ENCODE measurements at regions not wholly inside any gene's neighbourhood (a gene's known extent, or its start where the extent isn't known, plus 50 kb on each side); places are given as distances from the start of the nearest gene placed in this dataset.

DNA sequence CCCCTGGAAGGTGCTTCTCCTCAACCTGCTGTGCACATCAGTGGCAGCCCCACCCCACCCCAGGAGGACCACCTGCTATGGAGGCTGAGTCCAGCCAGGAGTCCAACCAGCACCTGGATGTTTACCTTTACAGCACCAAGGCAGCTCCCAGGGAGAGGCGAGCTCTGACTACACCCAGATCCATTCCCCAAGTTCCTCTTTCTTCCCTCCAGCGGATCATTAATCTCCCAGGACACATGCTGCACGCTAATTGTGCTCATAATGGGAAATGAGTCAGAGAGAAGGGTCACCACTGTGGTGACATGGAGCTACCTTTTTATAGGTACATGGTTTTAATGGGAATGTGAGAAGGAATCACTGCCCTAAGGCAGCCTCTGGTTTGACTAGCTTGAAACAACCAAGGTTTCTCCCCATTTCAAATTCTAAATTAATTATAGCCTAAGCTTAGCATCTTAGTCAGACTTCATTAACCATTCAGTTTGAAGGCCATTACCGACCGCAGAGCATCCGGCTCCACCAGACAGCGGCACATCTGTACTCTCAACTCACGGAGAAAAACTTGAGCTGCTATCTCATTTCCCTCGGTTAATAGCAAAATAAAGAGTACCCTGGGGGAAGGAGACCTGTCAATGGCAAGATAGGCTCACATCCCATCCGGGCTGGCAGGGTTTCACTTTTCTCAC is 173.1 kb upstream of the GALNT2 start (continued):
- TF ChIP-seq, protein P1, sequence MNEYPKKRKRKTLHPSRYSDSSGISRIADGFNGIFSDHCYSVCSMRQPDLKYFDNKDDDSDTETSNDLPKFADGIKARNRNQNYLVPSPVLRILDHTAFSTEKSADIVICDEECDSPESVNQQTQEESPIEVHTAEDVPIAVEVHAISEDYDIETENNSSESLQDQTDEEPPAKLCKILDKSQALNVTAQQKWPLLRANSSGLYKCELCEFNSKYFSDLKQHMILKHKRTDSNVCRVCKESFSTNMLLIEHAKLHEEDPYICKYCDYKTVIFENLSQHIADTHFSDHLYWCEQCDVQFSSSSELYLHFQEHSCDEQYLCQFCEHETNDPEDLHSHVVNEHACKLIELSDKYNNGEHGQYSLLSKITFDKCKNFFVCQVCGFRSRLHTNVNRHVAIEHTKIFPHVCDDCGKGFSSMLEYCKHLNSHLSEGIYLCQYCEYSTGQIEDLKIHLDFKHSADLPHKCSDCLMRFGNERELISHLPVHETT (tag by site-specific recombination; IDR thresholded peaks at IDR 0.05), result peak; percentile 96
- TF ChIP-seq ZNF561 (tag by site-specific recombination; IDR thresholded peaks at IDR 0.05; ENCODE audit: borderline replicate concordance) (0 out of 2 replicates have a peak, but pooled peaks have one; percentile 37), ZNF701 (tag by site-specific recombination; IDR thresholded peaks at IDR 0.05) (no peak), SP7 (tag by site-specific recombination; IDR thresholded peaks at IDR 0.05) (peak; percentile 100), ZEB2 (tag by site-specific recombination; IDR thresholded peaks at IDR 0.05) (peak; percentile 89), GFI1B (tag by site-specific recombination; IDR thresholded peaks at IDR 0.05) (peak; percentile 98), ZSCAN23 (tag by site-specific recombination; IDR thresholded peaks at IDR 0.05) (peak; percentile 67; the same call in 1 of the 2 replicates), ZNF623 (tag by site-specific recombination; IDR thresholded peaks at IDR 0.05) (0 out of 2 replicates have a peak, but pooled peaks have one; percentile 10), ZNF571 (tag by site-specific recombination; IDR thresholded peaks at IDR 0.05) (no peak), KLF9 (tag by site-specific recombination; IDR thresholded peaks at IDR 0.05; ENCODE audit: low read depth) (peak; percentile 44; the same call in 1 of the 2 replicates), ZNF791 (tag by site-specific recombination; IDR thresholded peaks at IDR 0.05) (no peak), ZNF664 (tag by site-specific recombination; IDR thresholded peaks at IDR 0.05) (no peak; the same call in 1 of the 2 replicates), ZNF394 (tag by site-specific recombination; IDR thresholded peaks at IDR 0.05; ENCODE audit: borderline replicate concordance) (peak; percentile 90), ZXDB (tag by site-specific recombination; IDR thresholded peaks at IDR 0.05) (peak; percentile 81), SCRT1 (tag by site-specific recombination; IDR thresholded peaks at IDR 0.05; ENCODE audit: borderline replicate concordance) (peak; percentile 82), ZNF510 (tag by site-specific recombination; IDR thresholded peaks at IDR 0.05; ENCODE audit: insufficient replicate concordance) (no peak), SP2 (tag by site-specific recombination; IDR thresholded peaks at IDR 0.05) (peak; percentile 53), GLI2 (tag by site-specific recombination; IDR thresholded peaks at IDR 0.05; ENCODE audit: borderline replicate concordance, low read depth) (peak; percentile 87)
- TF ChIP-seq, protein P2, sequence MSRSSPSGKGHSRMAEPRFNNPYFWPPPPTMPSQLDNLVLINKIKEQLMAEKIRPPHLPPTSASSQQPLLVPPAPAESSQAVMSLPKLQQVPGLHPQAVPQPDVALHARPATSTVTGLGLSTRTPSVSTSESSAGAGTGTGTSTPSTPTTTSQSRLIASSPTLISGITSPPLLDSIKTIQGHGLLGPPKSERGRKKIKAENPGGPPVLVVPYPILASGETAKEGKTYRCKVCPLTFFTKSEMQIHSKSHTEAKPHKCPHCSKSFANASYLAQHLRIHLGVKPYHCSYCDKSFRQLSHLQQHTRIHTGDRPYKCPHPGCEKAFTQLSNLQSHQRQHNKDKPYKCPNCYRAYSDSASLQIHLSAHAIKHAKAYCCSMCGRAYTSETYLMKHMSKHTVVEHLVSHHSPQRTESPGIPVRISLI (tag by site-specific recombination; IDR thresholded peaks at IDR 0.05), result peak; percentile 91
- TF ChIP-seq, protein P3, sequence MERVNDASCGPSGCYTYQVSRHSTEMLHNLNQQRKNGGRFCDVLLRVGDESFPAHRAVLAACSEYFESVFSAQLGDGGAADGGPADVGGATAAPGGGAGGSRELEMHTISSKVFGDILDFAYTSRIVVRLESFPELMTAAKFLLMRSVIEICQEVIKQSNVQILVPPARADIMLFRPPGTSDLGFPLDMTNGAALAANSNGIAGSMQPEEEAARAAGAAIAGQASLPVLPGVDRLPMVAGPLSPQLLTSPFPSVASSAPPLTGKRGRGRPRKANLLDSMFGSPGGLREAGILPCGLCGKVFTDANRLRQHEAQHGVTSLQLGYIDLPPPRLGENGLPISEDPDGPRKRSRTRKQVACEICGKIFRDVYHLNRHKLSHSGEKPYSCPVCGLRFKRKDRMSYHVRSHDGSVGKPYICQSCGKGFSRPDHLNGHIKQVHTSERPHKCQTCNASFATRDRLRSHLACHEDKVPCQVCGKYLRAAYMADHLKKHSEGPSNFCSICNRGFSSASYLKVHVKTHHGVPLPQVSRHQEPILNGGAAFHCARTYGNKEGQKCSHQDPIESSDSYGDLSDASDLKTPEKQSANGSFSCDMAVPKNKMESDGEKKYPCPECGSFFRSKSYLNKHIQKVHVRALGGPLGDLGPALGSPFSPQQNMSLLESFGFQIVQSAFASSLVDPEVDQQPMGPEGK (tag by site-specific recombination; IDR thresholded peaks at IDR 0.05), result peak; percentile 71
- TF ChIP-seq, protein P4, sequence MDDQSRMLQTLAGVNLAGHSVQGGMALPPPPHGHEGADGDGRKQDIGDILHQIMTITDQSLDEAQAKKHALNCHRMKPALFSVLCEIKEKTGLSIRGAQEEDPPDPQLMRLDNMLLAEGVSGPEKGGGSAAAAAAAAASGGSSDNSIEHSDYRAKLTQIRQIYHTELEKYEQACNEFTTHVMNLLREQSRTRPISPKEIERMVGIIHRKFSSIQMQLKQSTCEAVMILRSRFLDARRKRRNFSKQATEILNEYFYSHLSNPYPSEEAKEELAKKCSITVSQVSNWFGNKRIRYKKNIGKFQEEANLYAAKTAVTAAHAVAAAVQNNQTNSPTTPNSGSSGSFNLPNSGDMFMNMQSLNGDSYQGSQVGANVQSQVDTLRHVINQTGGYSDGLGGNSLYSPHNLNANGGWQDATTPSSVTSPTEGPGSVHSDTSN (CRISPR knock-in tag; IDR thresholded peaks at IDR 0.05), result peak; percentile 60; the same call in 1 of the 2 replicates
- TF ChIP-seq, protein P5, sequence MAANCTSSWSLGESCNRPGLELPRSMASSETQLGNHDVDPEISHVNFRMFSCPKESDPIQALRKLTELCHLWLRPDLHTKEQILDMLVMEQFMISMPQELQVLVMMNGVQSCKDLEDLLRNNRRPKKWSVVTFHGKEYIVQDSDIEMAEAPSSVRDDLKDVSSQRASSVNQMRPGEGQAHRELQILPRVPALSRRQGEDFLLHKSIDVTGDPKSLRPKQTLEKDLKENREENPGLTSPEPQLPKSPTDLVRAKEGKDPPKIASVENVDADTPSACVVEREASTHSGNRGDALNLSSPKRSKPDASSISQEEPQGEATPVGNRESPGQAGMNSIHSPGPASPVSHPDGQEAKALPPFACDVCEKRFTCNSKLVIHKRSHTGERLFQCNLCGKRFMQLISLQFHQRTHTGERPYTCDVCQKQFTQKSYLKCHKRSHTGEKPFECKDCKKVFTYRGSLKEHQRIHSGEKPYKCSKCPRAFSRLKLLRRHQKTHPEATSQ (tag by site-specific recombination; IDR thresholded peaks at IDR 0.05), result 0 out of 2 replicates have a peak, but pooled peaks have one; percentile 72
- TF ChIP-seq, protein P6, sequence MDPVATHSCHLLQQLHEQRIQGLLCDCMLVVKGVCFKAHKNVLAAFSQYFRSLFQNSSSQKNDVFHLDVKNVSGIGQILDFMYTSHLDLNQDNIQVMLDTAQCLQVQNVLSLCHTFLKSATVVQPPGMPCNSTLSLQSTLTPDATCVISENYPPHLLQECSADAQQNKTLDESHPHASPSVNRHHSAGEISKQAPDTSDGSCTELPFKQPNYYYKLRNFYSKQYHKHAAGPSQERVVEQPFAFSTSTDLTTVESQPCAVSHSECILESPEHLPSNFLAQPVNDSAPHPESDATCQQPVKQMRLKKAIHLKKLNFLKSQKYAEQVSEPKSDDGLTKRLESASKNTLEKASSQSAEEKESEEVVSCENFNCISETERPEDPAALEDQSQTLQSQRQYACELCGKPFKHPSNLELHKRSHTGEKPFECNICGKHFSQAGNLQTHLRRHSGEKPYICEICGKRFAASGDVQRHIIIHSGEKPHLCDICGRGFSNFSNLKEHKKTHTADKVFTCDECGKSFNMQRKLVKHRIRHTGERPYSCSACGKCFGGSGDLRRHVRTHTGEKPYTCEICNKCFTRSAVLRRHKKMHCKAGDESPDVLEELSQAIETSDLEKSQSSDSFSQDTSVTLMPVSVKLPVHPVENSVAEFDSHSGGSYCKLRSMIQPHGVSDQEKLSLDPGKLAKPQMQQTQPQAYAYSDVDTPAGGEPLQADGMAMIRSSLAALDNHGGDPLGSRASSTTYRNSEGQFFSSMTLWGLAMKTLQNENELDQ (tag by site-specific recombination; IDR thresholded peaks at IDR 0.05; ENCODE audit: low read depth), result no peak
- TF ChIP-seq, protein P7, sequence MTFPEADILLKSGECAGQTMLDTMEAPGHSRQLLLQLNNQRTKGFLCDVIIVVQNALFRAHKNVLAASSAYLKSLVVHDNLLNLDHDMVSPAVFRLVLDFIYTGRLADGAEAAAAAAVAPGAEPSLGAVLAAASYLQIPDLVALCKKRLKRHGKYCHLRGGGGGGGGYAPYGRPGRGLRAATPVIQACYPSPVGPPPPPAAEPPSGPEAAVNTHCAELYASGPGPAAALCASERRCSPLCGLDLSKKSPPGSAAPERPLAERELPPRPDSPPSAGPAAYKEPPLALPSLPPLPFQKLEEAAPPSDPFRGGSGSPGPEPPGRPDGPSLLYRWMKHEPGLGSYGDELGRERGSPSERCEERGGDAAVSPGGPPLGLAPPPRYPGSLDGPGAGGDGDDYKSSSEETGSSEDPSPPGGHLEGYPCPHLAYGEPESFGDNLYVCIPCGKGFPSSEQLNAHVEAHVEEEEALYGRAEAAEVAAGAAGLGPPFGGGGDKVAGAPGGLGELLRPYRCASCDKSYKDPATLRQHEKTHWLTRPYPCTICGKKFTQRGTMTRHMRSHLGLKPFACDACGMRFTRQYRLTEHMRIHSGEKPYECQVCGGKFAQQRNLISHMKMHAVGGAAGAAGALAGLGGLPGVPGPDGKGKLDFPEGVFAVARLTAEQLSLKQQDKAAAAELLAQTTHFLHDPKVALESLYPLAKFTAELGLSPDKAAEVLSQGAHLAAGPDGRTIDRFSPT (tag by site-specific recombination; IDR thresholded peaks at IDR 0.05), result peak; percentile 96
- TF ChIP-seq, protein P8, sequence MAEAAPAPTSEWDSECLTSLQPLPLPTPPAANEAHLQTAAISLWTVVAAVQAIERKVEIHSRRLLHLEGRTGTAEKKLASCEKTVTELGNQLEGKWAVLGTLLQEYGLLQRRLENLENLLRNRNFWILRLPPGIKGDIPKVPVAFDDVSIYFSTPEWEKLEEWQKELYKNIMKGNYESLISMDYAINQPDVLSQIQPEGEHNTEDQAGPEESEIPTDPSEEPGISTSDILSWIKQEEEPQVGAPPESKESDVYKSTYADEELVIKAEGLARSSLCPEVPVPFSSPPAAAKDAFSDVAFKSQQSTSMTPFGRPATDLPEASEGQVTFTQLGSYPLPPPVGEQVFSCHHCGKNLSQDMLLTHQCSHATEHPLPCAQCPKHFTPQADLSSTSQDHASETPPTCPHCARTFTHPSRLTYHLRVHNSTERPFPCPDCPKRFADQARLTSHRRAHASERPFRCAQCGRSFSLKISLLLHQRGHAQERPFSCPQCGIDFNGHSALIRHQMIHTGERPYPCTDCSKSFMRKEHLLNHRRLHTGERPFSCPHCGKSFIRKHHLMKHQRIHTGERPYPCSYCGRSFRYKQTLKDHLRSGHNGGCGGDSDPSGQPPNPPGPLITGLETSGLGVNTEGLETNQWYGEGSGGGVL (tag by site-specific recombination; IDR thresholded peaks at IDR 0.05), result peak; percentile 42

Measured in HEK293 (cell line).